Upper lobe of right lung (tissue), 1 donor: ENCODE measurements at regions not wholly inside any gene's neighbourhood (a gene's known extent, or its start where the extent isn't known, plus 50 kb on each side); places are given as distances from the start of the nearest gene placed in this dataset.

Experiments used
- ATAC-seq: fragments of 200-7000 bp; cut with Tn5 transposase; one replicate; pipeline ENCODE4 v1.9.1; 2020; ENCODE audit warnings: mild to moderate bottlenecking, moderate library complexity
- DNase-seq: peaks from one replicate; pipeline ENCODE4 v3.0.0-alpha.2; 2020
- H3K27ac ChIP-seq: fragments of 200-600 bp; one replicate; pipeline ENCODE4 v1.8.0; 2022
- H3K27me3 ChIP-seq: fragments of 200-600 bp; one replicate; pipeline ENCODE4 v1.8.0; 2022; ENCODE audit warnings: mild to moderate bottlenecking
- H3K36me3 ChIP-seq: fragments of 200-600 bp; one replicate; pipeline ENCODE4 v1.8.0; 2022
- H3K4me1 ChIP-seq: fragments of 200-600 bp; one replicate; pipeline ENCODE4 v1.8.0; 2022
- H3K4me3 ChIP-seq: fragments of 200-600 bp; one replicate; pipeline ENCODE4 v1.8.0; 2022; ENCODE audit warnings: mild to moderate bottlenecking
- H3K9me3 ChIP-seq: fragments of 200-600 bp; one replicate; pipeline ENCODE4 v1.8.0; 2022
- CTCF ChIP-seq: fragments of 200-600 bp; IDR thresholded peaks from one replicate; pipeline ENCODE4 v1.8.0; 2022; ENCODE audit warnings: antibody characterized with exemption
- intact Hi-C: fragments of 100-400 bp; cut with DNase I; formaldehyde crosslinking; loops from one replicate; pipeline ENCODE4 v1.11.0; 2022
- donor health status: DM: no; HTN: yes; CAD: no; lungs with severe emphysema.

GRCh38 chr1:116852367-116852766 lies 57.3 kb upstream of the PTGFRN start:
- no peak for DNase-seq
- no peak for TF ChIP-seq CTCF
- intact Hi-C loops: no loop called here
- Histone ChIP-seq H3K4me3 (no peak overlapping the region), H3K4me1 (peaks cover 8% of the 10 kb centered on the region), H3K9me3 (no peaks in the 10 kb centered on the region), H3K36me3 (no peaks in the 10 kb centered on the region), H3K27ac (no peak overlapping the region), H3K27me3 (no peaks in the 10 kb centered on the region)
- no peak for ATAC-seq

GRCh38 chr1:116852910-116853309 lies 56.8 kb upstream of the PTGFRN start:
- H3K27me3 ChIP-seq: no peaks in the 10 kb centered on the region
- DNase-seq: no peak
- intact Hi-C loops: no loop called here
- no peak for TF ChIP-seq CTCF
- no peak overlapping the region for H3K27ac ChIP-seq
- peaks cover 8% of the 10 kb centered on the region for H3K4me1 ChIP-seq
- H3K9me3 ChIP-seq: no peaks in the 10 kb centered on the region
- no peak for ATAC-seq
- no peaks in the 10 kb centered on the region for H3K36me3 ChIP-seq
- no peak overlapping the region for H3K4me3 ChIP-seq

GRCh38 chr1:116853680-116854402 lies 55.9 kb upstream of the PTGFRN start:
- no peak overlapping the region for H3K27ac ChIP-seq
- no peak overlapping the region for H3K4me3 ChIP-seq
- ATAC-seq: peak; percentile 78
- H3K27me3 ChIP-seq: no peaks in the 10 kb centered on the region
- DNase-seq: no peak
- no peaks in the 10 kb centered on the region for H3K36me3 ChIP-seq
- no peaks in the 10 kb centered on the region for H3K9me3 ChIP-seq
- TF ChIP-seq CTCF: no peak
- intact Hi-C loops: no loop called here
- peaks cover 8% of the 10 kb centered on the region for H3K4me1 ChIP-seq

- Histone ChIP-seq H3K9me3 (no peaks in the 10 kb centered on the region), H3K36me3 (no peaks in the 10 kb centered on the region), H3K27ac (no peak overlapping the region), H3K4me1 (peaks cover 8% of the 10 kb centered on the region), H3K27me3 (no peaks in the 10 kb centered on the region), H3K4me3 (no peak overlapping the region)
- intact Hi-C loops: no loop called here
- ATAC-seq: no peak
- DNase-seq: no peak
- no peak for TF ChIP-seq CTCF
Measured at GRCh38 chr1:116854403-116854690, 55.4 kb upstream of the PTGFRN start.

- DNase-seq (no peak), ATAC-seq (no peak)
- no peak for TF ChIP-seq CTCF
- Histone ChIP-seq H3K4me1 (peaks cover 8% of the 10 kb centered on the region), H3K36me3 (no peaks in the 10 kb centered on the region), H3K4me3 (no peak overlapping the region), H3K27ac (no peak overlapping the region), H3K9me3 (no peaks in the 10 kb centered on the region), H3K27me3 (no peaks in the 10 kb centered on the region)
- intact Hi-C loops: no loop called here
Measured at GRCh38 chr1:116854716-116855115, 55.0 kb upstream of the PTGFRN start.

GRCh38 chr1:116855191-116855619 lies 54.5 kb upstream of the PTGFRN start:
- Histone ChIP-seq H3K4me3 (no peak overlapping the region), H3K27me3 (no peaks in the 10 kb centered on the region), H3K27ac (no peak overlapping the region), H3K36me3 (no peaks in the 10 kb centered on the region), H3K9me3 (no peaks in the 10 kb centered on the region), H3K4me1 (peaks cover 8% of the 10 kb centered on the region)
- TF ChIP-seq CTCF: no peak
- DNase-seq (no peak), ATAC-seq (peak; percentile 33)
- intact Hi-C loops: no loop called here
